ENCODE measurements at regions not wholly inside any gene's neighbourhood (a gene's known extent, or its start where the extent isn't known, plus 50 kb on each side); places are given as distances from the start of the nearest gene placed in this dataset.

DNA sequence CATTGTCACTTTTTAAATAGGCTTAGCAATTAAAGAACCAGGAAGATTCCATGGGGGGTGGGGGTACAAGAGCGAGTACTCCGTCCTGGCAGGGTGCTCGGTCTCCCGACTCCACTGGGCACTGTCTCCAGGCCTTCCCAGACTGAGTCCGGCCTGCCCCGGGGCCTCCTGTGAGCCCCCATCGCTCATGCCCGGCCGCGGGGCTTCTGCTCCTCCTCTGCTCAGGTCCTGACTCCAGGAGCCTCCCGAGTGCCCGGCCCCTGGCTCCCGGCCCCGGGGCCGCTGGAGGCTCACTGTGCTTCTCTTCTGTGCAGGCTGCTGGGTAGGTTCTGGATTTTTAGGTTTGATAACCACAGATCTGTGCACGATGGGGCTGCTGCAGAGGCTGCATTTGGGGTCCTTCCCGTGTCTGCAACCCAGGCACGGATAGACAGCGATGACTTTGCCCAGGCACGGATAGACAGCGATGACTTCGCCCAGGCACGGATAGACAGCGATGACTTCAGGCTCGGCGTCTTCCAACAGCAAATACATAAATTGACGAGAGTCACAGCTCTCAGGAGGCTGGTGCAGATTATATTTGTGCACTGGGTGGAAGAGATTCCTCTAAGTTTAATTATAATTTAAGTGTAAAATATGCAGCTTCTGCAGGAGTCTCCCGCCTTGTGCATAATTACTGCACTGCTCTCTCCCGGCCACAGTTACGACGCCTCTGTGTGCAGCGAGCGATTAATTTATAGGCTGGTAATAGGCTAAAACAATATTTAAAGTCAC lies 74.8 kb upstream of the RXRA start:
- ATAC-seq: no peak

- ATAC-seq: no peak
These were observed 74.0 kb upstream of the RXRA start for GRCh38 chr9:134252084-134252830.

GRCh38 chr9:134253606-134254205 lies 72.5 kb upstream of the RXRA start:
- no peak for ATAC-seq

DNA sequence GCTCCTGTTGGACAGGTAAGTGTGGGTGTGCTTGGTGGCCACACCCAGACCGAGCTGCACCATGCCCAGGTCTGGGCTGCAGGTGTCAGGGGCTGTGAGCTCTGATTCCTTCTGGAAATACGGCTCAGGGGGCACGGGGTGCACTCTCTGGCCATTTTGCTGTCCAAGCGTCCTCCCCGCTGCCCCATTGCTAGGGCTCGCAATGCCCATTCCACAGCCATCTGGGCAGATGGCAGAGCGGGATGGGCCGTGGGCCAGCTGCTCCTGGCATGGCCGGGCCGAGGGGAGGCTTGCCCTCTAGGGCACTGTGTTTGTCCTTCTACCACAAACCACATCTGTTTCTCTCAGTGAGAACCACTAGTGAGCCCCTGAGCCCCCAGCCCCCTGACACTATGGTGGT lies 67.9 kb upstream of the RXRA start:
- no peak for ATAC-seq

DNA sequence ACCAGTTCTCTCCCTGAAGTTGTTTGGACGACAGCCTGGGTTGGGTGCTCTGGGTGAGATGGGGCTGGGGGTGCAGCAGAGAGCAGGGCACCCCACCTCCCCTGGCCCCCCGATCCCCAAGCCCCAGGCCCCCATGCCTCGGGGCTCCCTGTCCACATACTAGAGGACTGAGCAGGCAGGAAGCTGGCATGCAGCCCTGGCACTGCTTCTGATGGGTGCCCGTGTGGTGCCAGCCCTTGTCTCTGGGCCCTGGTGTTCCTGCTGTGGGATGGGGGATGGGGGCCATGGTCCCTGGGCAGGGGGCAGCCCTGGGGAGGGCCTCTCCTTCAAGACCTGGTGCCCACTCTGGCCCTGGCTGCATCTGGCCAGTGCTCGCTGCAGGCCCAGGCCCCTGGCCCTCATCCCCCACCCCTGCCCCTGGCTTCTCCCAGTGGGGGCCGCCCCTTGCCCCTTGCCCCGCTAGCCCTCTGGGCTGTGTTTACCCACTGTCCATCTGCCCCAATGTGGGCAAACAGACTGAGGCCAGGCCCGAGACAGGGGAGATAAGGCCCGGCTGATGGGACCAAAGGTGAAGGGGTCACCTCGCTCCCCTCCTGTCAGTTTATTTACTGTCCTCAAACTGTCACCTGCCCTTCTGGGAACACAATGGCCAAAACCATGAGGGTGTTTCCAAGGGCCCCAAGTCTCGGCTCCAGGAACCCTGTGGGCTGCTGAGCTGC lies 67.3 kb upstream of the RXRA start:
- ATAC-seq: no peak

DNA sequence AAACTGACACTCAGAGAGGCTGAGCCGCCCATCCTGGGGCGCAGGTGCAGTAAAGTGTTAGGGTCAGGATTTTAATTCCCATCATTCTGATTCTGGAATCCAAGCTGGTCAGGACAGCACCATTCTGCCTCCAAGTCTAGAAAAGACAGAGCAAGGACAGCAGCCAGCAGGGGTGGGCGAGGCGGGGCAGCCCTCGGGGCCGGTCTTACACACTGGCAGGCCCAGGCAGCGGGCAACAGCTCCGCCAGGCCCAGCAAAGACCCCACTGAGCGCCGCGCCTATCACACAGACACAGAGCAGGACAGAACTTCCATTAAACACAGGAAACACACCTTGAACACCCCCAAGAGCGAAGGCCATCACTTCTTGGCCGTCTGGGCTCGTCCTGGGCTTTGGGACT lies 66.5 kb upstream of the RXRA start:
- no peak for ATAC-seq

GRCh38 chr9:134260801-134261200 lies 65.5 kb upstream of the RXRA start:
- no peak for ATAC-seq

- ATAC-seq: no peak
These were observed 64.2 kb upstream of the RXRA start for GRCh38 chr9:134262035-134262434.

GRCh38 chr9:134263596-134263995 lies 62.7 kb upstream of the RXRA start:
- no peak for ATAC-seq

DNA sequence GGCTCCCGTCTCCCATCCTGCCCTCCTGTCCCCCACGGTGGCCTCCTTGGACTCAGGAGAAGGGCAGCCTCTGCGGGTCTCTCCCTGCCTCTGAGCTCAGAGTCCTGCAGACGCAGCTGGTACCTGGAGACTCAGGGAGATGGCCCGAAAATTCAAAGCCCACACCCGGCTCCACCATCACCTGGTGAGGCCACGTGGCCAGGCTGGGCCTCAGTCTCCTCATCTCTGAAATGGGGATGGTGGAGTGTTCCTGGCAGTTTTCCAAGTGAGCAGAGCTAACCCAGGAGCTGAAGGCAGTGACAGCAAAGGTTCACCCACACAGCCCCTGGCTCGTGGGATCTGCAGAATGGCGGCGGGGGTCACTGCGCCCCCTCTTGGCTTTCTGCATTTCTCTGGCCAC lies 62.1 kb upstream of the RXRA start:
- ATAC-seq: no peak

- no peak for ATAC-seq
These were observed 61.2 kb upstream of the RXRA start for GRCh38 chr9:134265078-134265477.

GRCh38 chr9:134266418-134266817 lies 59.8 kb upstream of the RXRA start:
- ATAC-seq: no peak

DNA sequence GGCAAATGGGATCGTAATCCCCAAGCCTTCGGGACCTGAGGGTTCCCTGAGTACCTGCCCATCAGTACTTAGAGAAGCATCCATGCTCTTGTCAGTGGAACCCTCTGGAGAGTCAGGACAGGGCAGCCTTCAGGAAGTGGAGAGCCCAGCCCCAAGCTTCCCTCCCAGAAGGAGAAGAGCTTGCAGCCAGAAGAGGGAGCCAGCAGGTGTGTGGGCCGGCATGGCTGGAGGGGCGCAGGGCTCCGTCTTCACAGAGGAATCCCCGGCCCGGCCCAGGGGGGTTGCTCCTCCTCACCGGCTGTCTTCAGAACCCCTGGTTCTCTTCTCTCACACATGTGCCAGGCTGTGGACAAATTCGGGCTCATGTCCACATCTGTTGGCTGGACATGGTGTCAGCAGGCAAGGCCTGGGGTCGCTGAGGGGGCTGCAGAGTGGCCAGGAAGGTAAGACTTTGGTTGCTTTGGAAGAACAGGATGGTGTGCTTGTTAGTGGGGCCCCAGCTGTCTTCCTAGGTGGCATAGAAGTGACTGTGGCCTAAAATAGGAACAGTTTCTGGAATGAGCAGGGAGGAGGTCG lies 58.9 kb upstream of the RXRA start:
- no peak for ATAC-seq

- peak; percentile 29 for ATAC-seq
These were observed 58.2 kb upstream of the RXRA start for GRCh38 chr9:134267881-134268724.

DNA sequence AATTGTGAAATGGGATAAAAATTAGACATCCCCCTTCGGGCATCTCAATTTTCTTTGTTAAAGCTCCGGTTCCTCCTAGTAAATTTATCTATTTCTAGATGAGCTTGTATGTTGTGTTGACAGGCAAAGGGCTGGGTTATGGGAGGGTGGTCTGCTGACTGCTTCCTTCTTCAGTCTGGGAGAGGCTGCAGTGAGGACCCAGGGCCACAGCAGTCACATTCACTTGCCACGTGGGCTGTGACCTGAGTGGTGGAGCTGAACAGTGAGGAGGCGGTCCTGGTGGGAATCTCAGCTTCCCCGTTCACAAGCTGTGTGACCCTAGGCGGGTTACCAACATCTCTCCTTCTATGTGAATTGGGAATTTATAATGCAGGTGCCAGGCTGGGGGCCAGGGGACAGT lies 57.5 kb upstream of the RXRA start:
- no peak for ATAC-seq

GRCh38 chr9:134271338-134272301 lies 54.6 kb upstream of the RXRA start:
- peak; percentile 5 for ATAC-seq

GRCh38 chr9:134272302-134273023 lies 53.8 kb upstream of the RXRA start:
- ATAC-seq: no peak

DNA sequence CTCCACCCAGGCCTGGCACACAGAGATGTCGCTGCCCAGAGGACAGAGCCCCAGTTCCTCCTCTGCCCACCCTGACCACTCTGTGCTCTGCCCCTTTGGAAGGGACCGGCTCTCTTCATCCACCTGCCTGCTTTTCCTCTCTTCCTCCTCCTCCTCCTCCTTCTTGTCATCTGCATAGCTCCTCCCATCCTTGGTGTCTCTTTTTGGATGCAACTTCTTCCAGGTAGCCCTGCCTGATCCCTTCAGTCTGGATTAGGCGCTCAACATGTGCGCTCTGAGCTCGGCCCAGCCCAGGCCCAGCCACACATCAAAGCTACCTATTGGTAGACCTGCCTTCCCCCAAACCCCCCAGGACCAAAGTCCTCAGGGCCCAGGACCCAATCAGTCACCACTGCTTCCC lies 52.6 kb upstream of the RXRA start:
- no peak for ATAC-seq

- no peak for ATAC-seq
These were observed 50.9 kb upstream of the RXRA start for GRCh38 chr9:134275375-134275774.
